Smooth muscle cell (in vitro differentiated cells): ENCODE measurements at regions not wholly inside any gene's neighbourhood (a gene's known extent, or its start where the extent isn't known, plus 50 kb on each side); places are given as distances from the start of the nearest gene placed in this dataset.
A peak's percentile ranks its signal among the peaks of the same experiment; 100 is the strongest.

Source experiments
- DNase-seq: peaks from one replicate; lab custom pipeline; 2025; ENCODE audit not compliant: unreplicated experiment; lab: John Stamatoyannopoulos, UW
- H2AFZ ChIP-seq: fragments of 200-600 bp; sonication (generic); 2 replicates; pipeline ENCODE4 v1.6.0; 2016; ENCODE audit warnings: antibody characterized with exemption, low read depth, mild to moderate bottlenecking
- H3F3A ChIP-seq: fragments of 200-600 bp; sonication (generic); 2 replicates; pipeline ENCODE4 v1.6.0; 2017; ENCODE audit warnings: antibody characterized with exemption, low read depth
- H3K27ac ChIP-seq: fragments of 200-600 bp; sonication (generic); 2 replicates; pipeline ENCODE4 v1.5.1; 2016; ENCODE audit warnings: low read depth, mild to moderate bottlenecking
- H3K27me3 ChIP-seq: fragments of 200-600 bp; sonication (generic); 2 replicates; pipeline ENCODE4 v1.6.1; 2016; ENCODE audit warnings: low read depth, mild to moderate bottlenecking
- H3K36me3 ChIP-seq: fragments of 200-600 bp; sonication (generic); 2 replicates; pipeline ENCODE4 v1.5.1; 2016; ENCODE audit warnings: low read depth
- H3K4me1 ChIP-seq: fragments of 200-600 bp; sonication (generic); 2 replicates; pipeline ENCODE4 v1.5.1; 2016; ENCODE audit warnings: low read depth
- H3K4me2 ChIP-seq: fragments of 200-600 bp; sonication (generic); 2 replicates; pipeline ENCODE4 v1.6.0; 2016; ENCODE audit warnings: mild to moderate bottlenecking
- H3K4me3 ChIP-seq: fragments of 200-600 bp; sonication (generic); 2 replicates; pipeline ENCODE4 v1.5.1; 2016; ENCODE audit warnings: mild to moderate bottlenecking
- H3K79me2 ChIP-seq: fragments of 200-600 bp; sonication (generic); 2 replicates; pipeline ENCODE4 v1.6.0; 2016; ENCODE audit warnings: low read depth, mild to moderate bottlenecking
- H3K9ac ChIP-seq: fragments of 200-600 bp; sonication (generic); 2 replicates; pipeline ENCODE4 v1.6.0; 2016; ENCODE audit warnings: low read depth
- H3K9me3 ChIP-seq: fragments of 200-600 bp; sonication (generic); replicated peaks from 2 replicates; pipeline ENCODE4 v1.5.1; 2016; ENCODE audit warnings: low read depth
- H4K20me1 ChIP-seq: fragments of 200-600 bp; sonication (generic); 2 replicates; pipeline ENCODE4 v1.6.0; 2016; ENCODE audit warnings: low read depth
- WGBS: methylation state at CpG from one replicate; pipeline ENCODE4 v1.1.7; 2016; ENCODE audit warnings: low lambda C conversion rate; 5-methylcytosine and 5-hydroxymethylcytosine counted together
- TF ChIP-seq, protein P1 (sequence below): fragments of 200-600 bp; sonication (generic); IDR thresholded peaks from 2 replicates; pipeline ENCODE4 v1.5.1; 2017; ENCODE audit warnings: borderline replicate concordance, mild to moderate bottlenecking, antibody characterized with exemption; ENCODE audit not compliant: insufficient read depth, poor library complexity, severe bottlenecking

GRCh38 chr16:64531401-64531800 is 590.5 kb downstream of the CDH11 start:
- WGBS: 32% methylated on average over 3 of the region's 3 CpGs
- H3K9ac ChIP-seq: no peak overlapping the region
- peaks cover 6% of the 10 kb centered on the region for H3K4me1 ChIP-seq
- H3K79me2 ChIP-seq: no peaks in the 10 kb centered on the region
- peak overlapping the region; percentile 45 for H3K4me2 ChIP-seq
- no peaks in the 10 kb centered on the region for H3K27me3 ChIP-seq
- H4K20me1 ChIP-seq: no peaks in the 10 kb centered on the region
- no peaks in the 10 kb centered on the region for H3F3A ChIP-seq
- TF ChIP-seq, protein P1, sequence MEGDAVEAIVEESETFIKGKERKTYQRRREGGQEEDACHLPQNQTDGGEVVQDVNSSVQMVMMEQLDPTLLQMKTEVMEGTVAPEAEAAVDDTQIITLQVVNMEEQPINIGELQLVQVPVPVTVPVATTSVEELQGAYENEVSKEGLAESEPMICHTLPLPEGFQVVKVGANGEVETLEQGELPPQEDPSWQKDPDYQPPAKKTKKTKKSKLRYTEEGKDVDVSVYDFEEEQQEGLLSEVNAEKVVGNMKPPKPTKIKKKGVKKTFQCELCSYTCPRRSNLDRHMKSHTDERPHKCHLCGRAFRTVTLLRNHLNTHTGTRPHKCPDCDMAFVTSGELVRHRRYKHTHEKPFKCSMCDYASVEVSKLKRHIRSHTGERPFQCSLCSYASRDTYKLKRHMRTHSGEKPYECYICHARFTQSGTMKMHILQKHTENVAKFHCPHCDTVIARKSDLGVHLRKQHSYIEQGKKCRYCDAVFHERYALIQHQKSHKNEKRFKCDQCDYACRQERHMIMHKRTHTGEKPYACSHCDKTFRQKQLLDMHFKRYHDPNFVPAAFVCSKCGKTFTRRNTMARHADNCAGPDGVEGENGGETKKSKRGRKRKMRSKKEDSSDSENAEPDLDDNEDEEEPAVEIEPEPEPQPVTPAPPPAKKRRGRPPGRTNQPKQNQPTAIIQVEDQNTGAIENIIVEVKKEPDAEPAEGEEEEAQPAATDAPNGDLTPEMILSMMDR: no peak
- no peak overlapping the region for H3K4me3 ChIP-seq
- no peaks in the 10 kb centered on the region for H3K36me3 ChIP-seq
- no peak for DNase-seq
- H2AFZ ChIP-seq: peak overlapping the region; percentile 30
- H3K9me3 ChIP-seq: no peaks in the 10 kb centered on the region
- peak overlapping the region; percentile 38 for H3K27ac ChIP-seq

DNA sequence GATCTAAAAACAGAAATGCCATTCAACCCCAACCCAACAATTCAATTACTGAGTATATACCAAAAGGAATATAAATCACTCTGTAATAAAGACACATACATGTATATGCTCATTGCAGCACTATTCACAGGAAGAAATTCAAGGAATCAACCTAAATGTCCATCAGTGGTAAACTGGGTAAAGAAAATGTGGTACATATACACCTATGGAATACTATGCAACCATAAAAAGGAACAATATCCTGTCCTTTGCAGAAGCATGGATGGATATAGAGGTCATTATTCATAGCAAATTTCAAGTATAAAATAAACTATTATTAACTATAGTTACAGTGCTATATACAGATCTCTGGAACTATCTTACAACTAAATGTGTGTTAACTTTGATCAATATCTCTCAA is 599.3 kb downstream of the CDH11 start:
- no peaks in the 10 kb centered on the region for H4K20me1 ChIP-seq
- no peak overlapping the region for H3K9ac ChIP-seq
- no peaks in the 10 kb centered on the region for H3F3A ChIP-seq
- H2AFZ ChIP-seq: no peak overlapping the region
- H3K79me2 ChIP-seq: no peaks in the 10 kb centered on the region
- no peaks in the 10 kb centered on the region for H3K9me3 ChIP-seq
- H3K4me1 ChIP-seq: no peaks in the 10 kb centered on the region
- no peak for DNase-seq
- H3K36me3 ChIP-seq: no peaks in the 10 kb centered on the region
- no peak overlapping the region for H3K27ac ChIP-seq
- no peak overlapping the region for H3K4me2 ChIP-seq
- H3K4me3 ChIP-seq: no peak overlapping the region
- TF ChIP-seq, protein P1: no peak
- no peaks in the 10 kb centered on the region for H3K27me3 ChIP-seq

GRCh38 chr16:64513871-64514270 is 608.0 kb downstream of the CDH11 start:
- Histone ChIP-seq H3K9ac (no peak overlapping the region), H3K4me3 (no peak overlapping the region), H3K27me3 (no peaks in the 10 kb centered on the region), H3K4me1 (no peaks in the 10 kb centered on the region), H3K36me3 (no peaks in the 10 kb centered on the region), H4K20me1 (no peaks in the 10 kb centered on the region), H3F3A (no peaks in the 10 kb centered on the region), H3K79me2 (no peaks in the 10 kb centered on the region), H3K4me2 (no peak overlapping the region), H3K9me3 (no peaks in the 10 kb centered on the region), H2AFZ (no peak overlapping the region), H3K27ac (no peak overlapping the region)
- no peak for DNase-seq
- TF ChIP-seq, protein P1: no peak
- 96% methylated on average over 2 of the region's 2 CpGs for WGBS

- H3F3A ChIP-seq: no peaks in the 10 kb centered on the region
- no peak for DNase-seq
- WGBS: 83% methylated on average over 2 of the region's 2 CpGs
- H3K36me3 ChIP-seq: no peaks in the 10 kb centered on the region
- no peaks in the 10 kb centered on the region for H4K20me1 ChIP-seq
- H3K27me3 ChIP-seq: no peaks in the 10 kb centered on the region
- H3K9me3 ChIP-seq: no peaks in the 10 kb centered on the region
- TF ChIP-seq, protein P1: no peak
- no peak overlapping the region for H3K4me3 ChIP-seq
- no peaks in the 10 kb centered on the region for H3K4me1 ChIP-seq
- no peak overlapping the region for H3K4me2 ChIP-seq
- no peak overlapping the region for H3K9ac ChIP-seq
- no peaks in the 10 kb centered on the region for H3K79me2 ChIP-seq
- H2AFZ ChIP-seq: no peak overlapping the region
- no peak overlapping the region for H3K27ac ChIP-seq
These were observed 614.4 kb downstream of the CDH11 start for GRCh38 chr16:64507240-64508024.
